ENCODE measurements at regions not wholly inside any gene's neighbourhood (a gene's known extent, or its start where the extent isn't known, plus 50 kb on each side); places are given as distances from the start of the nearest gene placed in this dataset.

DNA sequence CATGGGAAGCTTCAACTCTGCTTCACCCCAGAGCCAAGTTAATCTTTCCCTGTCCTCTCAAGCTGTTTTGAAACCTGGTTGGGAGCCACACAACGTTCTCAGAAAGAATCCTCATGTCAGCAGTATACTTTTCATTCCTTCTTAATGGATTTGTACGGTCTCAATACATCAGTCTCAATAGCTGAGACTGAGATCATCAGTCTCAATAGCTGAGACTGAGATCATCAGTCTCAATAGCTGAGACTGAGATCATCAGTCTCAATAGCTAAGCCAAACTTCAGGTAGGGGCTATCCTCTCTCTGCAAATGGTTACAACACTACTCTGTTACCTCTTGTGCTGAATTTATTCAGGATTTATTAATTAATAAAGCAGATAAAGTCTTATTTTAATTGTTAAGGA is 1317.4 kb upstream of the CDH9 start:
- TF ChIP-seq POLR2AphosphoS5 (IDR thresholded peaks at IDR 0.05) (no peak), POLR2A (IDR thresholded peaks at IDR 0.05) (no peak)
- TF ChIP-seq, protein P1, sequence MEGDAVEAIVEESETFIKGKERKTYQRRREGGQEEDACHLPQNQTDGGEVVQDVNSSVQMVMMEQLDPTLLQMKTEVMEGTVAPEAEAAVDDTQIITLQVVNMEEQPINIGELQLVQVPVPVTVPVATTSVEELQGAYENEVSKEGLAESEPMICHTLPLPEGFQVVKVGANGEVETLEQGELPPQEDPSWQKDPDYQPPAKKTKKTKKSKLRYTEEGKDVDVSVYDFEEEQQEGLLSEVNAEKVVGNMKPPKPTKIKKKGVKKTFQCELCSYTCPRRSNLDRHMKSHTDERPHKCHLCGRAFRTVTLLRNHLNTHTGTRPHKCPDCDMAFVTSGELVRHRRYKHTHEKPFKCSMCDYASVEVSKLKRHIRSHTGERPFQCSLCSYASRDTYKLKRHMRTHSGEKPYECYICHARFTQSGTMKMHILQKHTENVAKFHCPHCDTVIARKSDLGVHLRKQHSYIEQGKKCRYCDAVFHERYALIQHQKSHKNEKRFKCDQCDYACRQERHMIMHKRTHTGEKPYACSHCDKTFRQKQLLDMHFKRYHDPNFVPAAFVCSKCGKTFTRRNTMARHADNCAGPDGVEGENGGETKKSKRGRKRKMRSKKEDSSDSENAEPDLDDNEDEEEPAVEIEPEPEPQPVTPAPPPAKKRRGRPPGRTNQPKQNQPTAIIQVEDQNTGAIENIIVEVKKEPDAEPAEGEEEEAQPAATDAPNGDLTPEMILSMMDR (IDR thresholded peaks at IDR 0.05), result no peak

Data from prostate gland (tissue), 2 donors.